Calu3 (cell line): ENCODE measurements at regions not wholly inside any gene's neighbourhood (a gene's known extent, or its start where the extent isn't known, plus 50 kb on each side); places are given as distances from the start of the nearest gene placed in this dataset.
"Not testable (repeated sequence)": the region's sequence is repeated elsewhere in the genome, so short reads cannot be mapped to it uniquely, and the experiment has no call there.

Experiments used
- BruUV-seq: library from RNA; stranded (reverse); fragments of 400-500 nt; replicated peaks from 2 replicates; lab custom pipeline; 2021; lab: Mats Ljungman, UMichigan
- CTCF ChIA-PET: fragments of 300-600 bp; sonication (Branson Sonifier 250); formaldehyde crosslinking; loops from one replicate; lab custom pipeline; 2022; ENCODE audit warnings: antibody characterized with exemption; lab: Charles Lee
- DNase-seq: peaks from one replicate; pipeline ENCODE4 v3.0.0; 2022
- H3K27ac Mint-ChIP-seq: one replicate; pipeline ENCODE4 v1.8.0; 2022; ENCODE audit warnings: mixed read lengths; ENCODE audit not compliant: unreplicated experiment
- H3K27me3 Mint-ChIP-seq: one replicate; pipeline ENCODE4 v1.8.0; 2022; ENCODE audit warnings: mixed read lengths; ENCODE audit not compliant: unreplicated experiment
- H3K36me3 Mint-ChIP-seq: one replicate; pipeline ENCODE4 v1.8.0; 2022; ENCODE audit warnings: mild to moderate bottlenecking, moderate library complexity, mixed read lengths; ENCODE audit not compliant: insufficient read depth, unreplicated experiment
- H3K4me1 Mint-ChIP-seq: one replicate; pipeline ENCODE4 v1.8.0; 2022; ENCODE audit warnings: mild to moderate bottlenecking, low read depth, mixed read lengths; ENCODE audit not compliant: unreplicated experiment
- H3K4me3 Mint-ChIP-seq: one replicate; pipeline ENCODE4 v1.8.0; 2022; ENCODE audit warnings: mild to moderate bottlenecking, low read depth, moderate library complexity, mixed read lengths; ENCODE audit not compliant: unreplicated experiment
- H3K9me3 Mint-ChIP-seq: one replicate; pipeline ENCODE4 v1.8.0; 2022; ENCODE audit warnings: low read depth, mixed read lengths; ENCODE audit not compliant: unreplicated experiment
- CTCF ChIP-seq: fragments of 200-600 bp; IDR thresholded peaks from one replicate; pipeline ENCODE4 v1.8.0; 2022; ENCODE audit warnings: antibody characterized with exemption; ENCODE audit not compliant: unreplicated experiment
- intact Hi-C: fragments of 100-400 bp; cut with micrococcal nuclease; formaldehyde crosslinking; loops from one replicate; pipeline ENCODE4 v1.10.0; 2022; ENCODE audit not compliant: unreplicated experiment

GRCh38 chr2:188789951-188790350, 184.2 kb upstream of the COL3A1 start:
- Mint-ChIP-seq H3K9me3 (no peaks in the 10 kb centered on the region), H3K36me3 (no peaks in the 10 kb centered on the region), H3K4me3 (no peak overlapping the region), H3K27me3 (no peaks in the 10 kb centered on the region), H3K27ac (no peak overlapping the region), H3K4me1 (peaks cover 8% of the 10 kb centered on the region)
- intact Hi-C loops, result no loop called here
- no peak for TF ChIP-seq CTCF
- no TSS peak for BruUV-seq
- CTCF ChIA-PET, result no interaction called here
- DNase-seq, result no peak

GRCh38 chr2:188794453-188794852, 179.7 kb upstream of the COL3A1 start:
- H3K9me3 Mint-ChIP-seq, H3K4me1 Mint-ChIP-seq, DNase-seq, BruUV-seq, H3K27me3 Mint-ChIP-seq, CTCF ChIA-PET, H3K27ac Mint-ChIP-seq, H3K36me3 Mint-ChIP-seq, intact Hi-C loops, H3K4me3 Mint-ChIP-seq: not testable (repeated sequence)

GRCh38 chr2:188795762-188796161, 178.4 kb upstream of the COL3A1 start:
- Mint-ChIP-seq H3K4me3 (no peak overlapping the region), H3K9me3 (peaks cover 6% of the 10 kb centered on the region), H3K36me3 (no peaks in the 10 kb centered on the region), H3K27me3 (no peaks in the 10 kb centered on the region), H3K4me1 (no peaks in the 10 kb centered on the region), H3K27ac (no peak overlapping the region)
- TF ChIP-seq CTCF, result no peak
- DNase-seq, result no peak
- no TSS peak for BruUV-seq
- intact Hi-C loops, result no loop called here
- CTCF ChIA-PET, result no interaction called here

GRCh38 chr2:188797371-188797770, 176.8 kb upstream of the COL3A1 start:
- CTCF ChIA-PET, result no interaction called here
- intact Hi-C loops, result no loop called here
- Mint-ChIP-seq H3K27ac (no peak overlapping the region), H3K36me3 (no peaks in the 10 kb centered on the region), H3K4me1 (no peaks in the 10 kb centered on the region), H3K9me3 (peaks cover 6% of the 10 kb centered on the region), H3K4me3 (no peak overlapping the region), H3K27me3 (no peaks in the 10 kb centered on the region)
- no peak for DNase-seq
- no TSS peak for BruUV-seq
- no peak for TF ChIP-seq CTCF

- CTCF ChIA-PET, result no interaction called here
- Mint-ChIP-seq H3K4me1 (no peaks in the 10 kb centered on the region), H3K36me3 (no peaks in the 10 kb centered on the region), H3K27me3 (no peaks in the 10 kb centered on the region), H3K4me3 (no peak overlapping the region), H3K27ac (no peak overlapping the region), H3K9me3 (peaks cover 9% of the 10 kb centered on the region)
- intact Hi-C loops, result no loop called here
- no peak for TF ChIP-seq CTCF
- no peak for DNase-seq
- BruUV-seq, result no TSS peak
These were observed 176.0 kb upstream of the COL3A1 start for GRCh38 chr2:188798159-188798558.
